IMR-90 (cell line): ENCODE measurements at regions not wholly inside any gene's neighbourhood (a gene's known extent, or its start where the extent isn't known, plus 50 kb on each side); places are given as distances from the start of the nearest gene placed in this dataset.

ENCODE experiments used
- ATAC-seq: fragments of 200-7000 bp; cut with Tn5 transposase; 2 replicates; pipeline ENCODE4 v1.9.1; 2020; ENCODE audit warnings: low read depth, mild to moderate bottlenecking, moderate library complexity
- BruUV-seq: library from RNA; stranded (reverse); fragments of 400-500 nt; replicated peaks from 2 replicates; lab custom pipeline; 2021; lab: Mats Ljungman, UMichigan
- CTCF ChIA-PET: fragments of 300-600 bp; formaldehyde crosslinking; extraction: SDS; loops from one replicate; lab custom pipeline; 2021; ENCODE audit warnings: antibody characterized with exemption; lab: Yijun Ruan, JAX
- POLR2A ChIA-PET: fragments of 300-600 bp; sonication (Branson Sonifier 250); formaldehyde crosslinking; loops from one replicate; lab custom pipeline; 2022; ENCODE audit warnings: antibody characterized with exemption; ENCODE audit not compliant: unreplicated experiment; lab: Charles Lee
- DNase-seq: peaks from one replicate; pipeline ENCODE4 v3.0.0; 2013
- H2AFZ ChIP-seq: replicated peaks from 2 replicates; pipeline ENCODE3; 2013; ENCODE audit warnings: low read length, mild to moderate bottlenecking; ENCODE audit not compliant: poor library complexity
- H2AK5ac ChIP-seq: 2 replicates; pipeline ENCODE4 v1.6.1; 2013; ENCODE audit warnings: low read depth, low read length, inconsistent platforms
- H2AK9ac ChIP-seq: replicated peaks from 2 replicates; pipeline ENCODE3; 2013; ENCODE audit warnings: mild to moderate bottlenecking, low read depth, low read length, moderate library complexity; ENCODE audit not compliant: poor library complexity
- H2BK120ac ChIP-seq: 2 replicates; pipeline ENCODE4 v1.6.1; 2013; ENCODE audit warnings: low read depth, low read length, inconsistent platforms
- H2BK15ac ChIP-seq: 3 replicates; pipeline ENCODE4 v1.6.1; 2013; ENCODE audit warnings: low read depth, low read length, inconsistent platforms
- H2BK20ac ChIP-seq: 2 replicates; pipeline ENCODE4 v1.6.1; 2013; ENCODE audit warnings: low read depth, mild to moderate bottlenecking, inconsistent platforms, low read length, moderate library complexity
- H2BK5ac ChIP-seq: 2 replicates; pipeline ENCODE4 v1.6.1; 2013; ENCODE audit warnings: mild to moderate bottlenecking, low read depth, low read length, inconsistent platforms; ENCODE audit not compliant: poor library complexity, severe bottlenecking
- H3K14ac ChIP-seq: replicated peaks from 2 replicates; pipeline ENCODE4 v1.6.1; 2013; ENCODE audit warnings: low read depth, low read length, inconsistent platforms
- H3K18ac ChIP-seq: 2 replicates; pipeline ENCODE4 v1.6.1; 2013; ENCODE audit warnings: low read depth, low read length, control low read depth
- H3K23ac ChIP-seq: 2 replicates; pipeline ENCODE4 v1.6.1; 2013; ENCODE audit warnings: low read depth, low read length, inconsistent platforms
- H3K27ac ChIP-seq: 2 replicates; pipeline ENCODE4 v1.5.1; 2013; ENCODE audit warnings: mild to moderate bottlenecking, control low read depth, low read length; ENCODE audit not compliant: insufficient read depth
- H3K27me3 ChIP-seq: 2 replicates; pipeline ENCODE4 v1.6.1; 2013; ENCODE audit warnings: low read length; ENCODE audit not compliant: control insufficient read depth, insufficient read depth
- H3K36me3 ChIP-seq: 2 replicates; pipeline ENCODE4 v1.6.1; 2013; ENCODE audit warnings: low read length, mixed read lengths; ENCODE audit not compliant: control insufficient read depth, insufficient read depth
- H3K4ac ChIP-seq: 2 replicates; pipeline ENCODE4 v1.6.1; 2013; ENCODE audit warnings: low read depth, low read length, inconsistent platforms
- H3K4me1 ChIP-seq: 2 replicates; pipeline ENCODE4 v1.6.1; 2013; ENCODE audit warnings: low read length, mixed read lengths; ENCODE audit not compliant: control insufficient read depth, insufficient read depth
- H3K4me2 ChIP-seq: 2 replicates; pipeline ENCODE4 v1.6.1; 2013; ENCODE audit warnings: low read depth, mild to moderate bottlenecking, control low read depth, low read length, moderate library complexity
- H3K4me3 ChIP-seq: 2 replicates; pipeline ENCODE4 v1.5.1; 2013; ENCODE audit warnings: low read depth, mild to moderate bottlenecking, control low read depth, low read length, moderate library complexity; ENCODE audit not compliant: insufficient read depth
- H3K56ac ChIP-seq: 2 replicates; pipeline ENCODE4 v1.6.1; 2013; ENCODE audit warnings: low read length, inconsistent platforms; ENCODE audit not compliant: insufficient read depth; ENCODE audit errors: extremely low read depth
- H3K79me1 ChIP-seq, 2 experiments: 2 replicates each; pipeline ENCODE4 v1.6.1; 2013; ENCODE audit warnings: low read length in 2 of 2, inconsistent platforms in 1 of 2, low read depth in 1 of 2
- H3K9ac ChIP-seq: 2 replicates; pipeline ENCODE4 v1.6.1; 2013; ENCODE audit warnings: low read depth, low read length, control low read depth
- H3K9me1 ChIP-seq: 2 replicates; pipeline ENCODE4 v1.6.1; 2013; ENCODE audit warnings: low read length, inconsistent platforms; ENCODE audit not compliant: insufficient read depth
- H3K9me3 ChIP-seq: 2 replicates; pipeline ENCODE4 v1.6.1; 2013; ENCODE audit warnings: low read length; ENCODE audit not compliant: control insufficient read depth, insufficient read depth
- H4K20me1 ChIP-seq: 2 replicates; pipeline ENCODE4 v1.6.1; 2013; ENCODE audit warnings: low read length, inconsistent platforms; ENCODE audit not compliant: insufficient read depth
- H4K5ac ChIP-seq: 2 replicates; pipeline ENCODE4 v1.6.1; 2013; ENCODE audit warnings: mild to moderate bottlenecking, low read depth, low read length, control low read depth
- H4K8ac ChIP-seq, 2 experiments: 2 replicates each; pipeline ENCODE4 v1.6.1; 2013; ENCODE audit warnings: low read depth in 2 of 2, low read length in 2 of 2, control low read depth in 1 of 2, inconsistent platforms in 1 of 2
- H4K91ac ChIP-seq: 2 replicates; pipeline ENCODE4 v1.6.1; 2013; ENCODE audit warnings: low read depth, low read length, inconsistent platforms; ENCODE audit not compliant: insufficient read depth
- FOS ChIP-seq: fragments of 150-350 bp; IDR thresholded peaks from 2 replicates; pipeline ENCODE4 v1.6.1; 2016; ENCODE audit warnings: low read depth, low read length
- RFX5 ChIP-seq: IDR thresholded peaks from 2 replicates; pipeline ENCODE4 v1.8.0; 2012; ENCODE audit warnings: low read depth, mild to moderate bottlenecking, low read length, moderate library complexity
- WGBS, 2 experiments: methylation state at CpG; one replicate each; pipeline versions ENCODE4 v1.1.5 to v1.1.7; 2013; ENCODE audit warnings: missing lambda C conversion rate in 2 of 2; ENCODE audit not compliant: insufficient read length in 1 of 2; ENCODE audit errors: extremely low coverage in 2 of 2; 5-methylcytosine and 5-hydroxymethylcytosine counted together
- dilution Hi-C: fragments of 300-500 bp; cut with HindIII; formaldehyde crosslinking; loops from one replicate; pipeline ENCODE4 v1.14.3; 2018; ENCODE audit warnings: low sequenced_read_pairs; ENCODE audit not compliant: unreplicated experiment
- in situ Hi-C: fragments of 300-500 bp; cut with MboI; formaldehyde crosslinking; loops from 3 replicates; pipeline ENCODE4 v1.14.3; 2019; ENCODE audit warnings: low sequenced_read_pairs, inconsistent platforms, mixed read lengths
- intact Hi-C: fragments of 100-400 bp; cut with micrococcal nuclease; formaldehyde crosslinking; loops from 2 replicates; pipeline ENCODE4 v1.10.0; 2022

GRCh38 chr3:66785191-66785909, 212.8 kb upstream of the KBTBD8 start:
- dilution Hi-C loops (no loop called here), intact Hi-C loops (no loop called here), in situ Hi-C loops (no loop called here)
- ChIA-PET CTCF (no interaction called here), POLR2A (no interaction called here)
- H3K4me1 ChIP-seq, result peaks cover 4% of the 10 kb centered on the region; the same call in 1 of the 2 replicates
- no peaks in the 10 kb centered on the region for H3K27me3 ChIP-seq
- no peak overlapping the region for H2AK9ac ChIP-seq
- H3K9ac ChIP-seq, result no peak overlapping the region
- no peak overlapping the region for H3K14ac ChIP-seq
- H3K36me3 ChIP-seq, result no peaks in the 10 kb centered on the region
- no peak overlapping the region for H3K18ac ChIP-seq
- H2AK5ac ChIP-seq, result no peak overlapping the region
- ATAC-seq (no peak), DNase-seq (no peak)
- no peak overlapping the region for H3K4me3 ChIP-seq
- H2BK15ac ChIP-seq, result no peak overlapping the region
- H4K20me1 ChIP-seq, result no peaks in the 10 kb centered on the region
- no peak overlapping the region for H2AFZ ChIP-seq
- no peak overlapping the region for H3K23ac ChIP-seq
- no peak overlapping the region for H2BK5ac ChIP-seq
- 68% methylated on average over 2 of the region's 6 CpGs; no CpG with 5 or more reads in 1 of the 2 experiments for WGBS, 2 experiments
- H2BK120ac ChIP-seq, result no peak overlapping the region
- H4K91ac ChIP-seq, result no peak overlapping the region
- no peak overlapping the region for H3K27ac ChIP-seq
- H3K9me1 ChIP-seq, result no peaks in the 10 kb centered on the region
- H3K4me2 ChIP-seq, result no peak overlapping the region
- H3K9me3 ChIP-seq, result 0 out of 2 replicates have a peak, but pooled peaks cover 2% of the 10 kb centered on the region
- no peak overlapping the region for H3K56ac ChIP-seq
- TF ChIP-seq FOS, result no peak
- TF ChIP-seq RFX5, result no peak
- no peak overlapping the region for H2BK20ac ChIP-seq
- H3K4ac ChIP-seq, result no peak overlapping the region
- H4K5ac ChIP-seq, result no peak overlapping the region
- no peaks in the 10 kb centered on the region for H3K79me1 ChIP-seq
- H4K8ac ChIP-seq, result no peak overlapping the region
- BruUV-seq, result no TSS peak
